ENCODE measurements at regions not wholly inside any gene's neighbourhood (a gene's known extent, or its start where the extent isn't known, plus 50 kb on each side); places are given as distances from the start of the nearest gene placed in this dataset.

DNA sequence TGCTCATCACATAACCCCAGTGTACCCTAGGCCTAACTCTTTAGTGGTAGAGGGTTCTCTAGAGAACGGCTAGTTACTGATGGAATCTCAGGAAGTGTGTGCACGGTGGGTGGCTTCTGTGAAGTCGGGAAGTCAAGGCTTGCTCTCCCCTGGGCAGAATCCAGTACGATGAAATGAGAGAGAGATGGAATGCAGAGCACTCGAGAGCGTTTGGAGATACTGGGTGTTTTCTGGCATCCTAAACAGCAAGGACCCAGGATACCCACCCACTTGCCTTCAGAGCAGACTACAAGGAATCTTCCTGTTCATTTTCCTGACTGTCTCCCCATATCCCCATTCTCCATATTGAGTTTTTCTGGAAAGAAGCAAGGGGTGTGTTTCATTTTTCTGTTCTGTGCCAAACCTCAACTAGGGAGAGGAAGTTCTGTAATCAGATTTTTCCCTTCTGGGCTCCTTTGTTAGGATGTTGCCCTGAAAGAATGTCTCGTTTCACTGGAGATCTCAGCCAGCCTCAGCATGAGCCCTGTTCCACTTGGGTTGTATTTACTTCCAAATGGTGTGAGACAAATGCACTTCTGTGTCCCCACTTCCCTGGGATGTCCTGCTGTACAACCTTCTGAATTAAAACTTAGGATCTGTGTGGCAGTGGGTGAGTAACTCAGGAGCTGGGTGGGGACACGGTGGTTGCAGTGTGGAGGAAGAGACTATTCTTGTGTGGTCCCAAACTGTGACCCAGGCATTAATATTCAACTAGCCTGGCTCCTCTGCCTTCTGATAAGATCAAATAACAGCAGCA, 108.9 kb upstream of the SPRY4 start:
- no peaks in the 10 kb centered on the region for H3K9me3 ChIP-seq
- no peak for DNase-seq
- no peak for TF ChIP-seq POLR2A (IDR thresholded peaks at IDR 0.05)
- TF ChIP-seq, protein P1, sequence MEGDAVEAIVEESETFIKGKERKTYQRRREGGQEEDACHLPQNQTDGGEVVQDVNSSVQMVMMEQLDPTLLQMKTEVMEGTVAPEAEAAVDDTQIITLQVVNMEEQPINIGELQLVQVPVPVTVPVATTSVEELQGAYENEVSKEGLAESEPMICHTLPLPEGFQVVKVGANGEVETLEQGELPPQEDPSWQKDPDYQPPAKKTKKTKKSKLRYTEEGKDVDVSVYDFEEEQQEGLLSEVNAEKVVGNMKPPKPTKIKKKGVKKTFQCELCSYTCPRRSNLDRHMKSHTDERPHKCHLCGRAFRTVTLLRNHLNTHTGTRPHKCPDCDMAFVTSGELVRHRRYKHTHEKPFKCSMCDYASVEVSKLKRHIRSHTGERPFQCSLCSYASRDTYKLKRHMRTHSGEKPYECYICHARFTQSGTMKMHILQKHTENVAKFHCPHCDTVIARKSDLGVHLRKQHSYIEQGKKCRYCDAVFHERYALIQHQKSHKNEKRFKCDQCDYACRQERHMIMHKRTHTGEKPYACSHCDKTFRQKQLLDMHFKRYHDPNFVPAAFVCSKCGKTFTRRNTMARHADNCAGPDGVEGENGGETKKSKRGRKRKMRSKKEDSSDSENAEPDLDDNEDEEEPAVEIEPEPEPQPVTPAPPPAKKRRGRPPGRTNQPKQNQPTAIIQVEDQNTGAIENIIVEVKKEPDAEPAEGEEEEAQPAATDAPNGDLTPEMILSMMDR (IDR thresholded peaks at IDR 0.05), result no peak
- H3K27ac ChIP-seq, result no peak overlapping the region
- WGBS (ENCODE audit: insufficient coverage, low coverage, low lambda C conversion rate, missing lambda C conversion rate), result 42% methylated on average over 5 of the region's 8 CpGs
- intact Hi-C loops (cut with DNase I), result no loop called here
- ATAC-seq, result no peak
- no peak overlapping the region for H3K4me3 ChIP-seq
- no peaks in the 10 kb centered on the region for H3K27me3 ChIP-seq
- no peaks in the 10 kb centered on the region for H3K4me1 ChIP-seq
- H3K36me3 ChIP-seq, result no peaks in the 10 kb centered on the region

DNA sequence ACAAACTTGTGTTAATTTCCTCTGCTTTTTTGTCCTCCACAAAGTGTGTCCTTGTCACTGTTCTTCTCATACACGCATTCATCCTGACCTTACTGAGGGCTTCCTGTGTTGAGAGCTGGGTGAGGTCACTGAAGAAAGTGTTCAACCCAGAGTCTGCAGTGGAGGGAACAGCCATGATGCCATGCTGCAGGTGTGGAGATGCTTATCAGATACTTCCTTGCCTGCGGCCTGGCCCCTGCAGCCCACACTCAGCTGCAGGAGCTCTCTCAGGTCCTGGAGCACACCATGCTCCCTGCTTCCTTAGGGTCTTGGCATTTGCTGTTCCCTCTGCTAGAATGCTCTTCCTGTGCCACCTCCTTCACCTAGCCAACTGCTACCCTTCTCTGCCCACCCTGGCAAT, 108.1 kb upstream of the SPRY4 start:
- Histone ChIP-seq H3K27ac (no peak overlapping the region), H3K4me1 (no peaks in the 10 kb centered on the region), H3K36me3 (no peaks in the 10 kb centered on the region), H3K9me3 (no peaks in the 10 kb centered on the region), H3K27me3 (no peaks in the 10 kb centered on the region), H3K4me3 (no peak overlapping the region)
- no peak for DNase-seq
- ATAC-seq, result peak; percentile 30 to 59 (median 55)
- 21% methylated on average over 2 of the region's 2 CpGs for WGBS (ENCODE audit: insufficient coverage, low coverage, low lambda C conversion rate, missing lambda C conversion rate)
- TF ChIP-seq POLR2A (IDR thresholded peaks at IDR 0.05), result no peak
- TF ChIP-seq, protein P1 (IDR thresholded peaks at IDR 0.05), result no peak
- intact Hi-C loops (cut with DNase I), result no loop called here

DNA sequence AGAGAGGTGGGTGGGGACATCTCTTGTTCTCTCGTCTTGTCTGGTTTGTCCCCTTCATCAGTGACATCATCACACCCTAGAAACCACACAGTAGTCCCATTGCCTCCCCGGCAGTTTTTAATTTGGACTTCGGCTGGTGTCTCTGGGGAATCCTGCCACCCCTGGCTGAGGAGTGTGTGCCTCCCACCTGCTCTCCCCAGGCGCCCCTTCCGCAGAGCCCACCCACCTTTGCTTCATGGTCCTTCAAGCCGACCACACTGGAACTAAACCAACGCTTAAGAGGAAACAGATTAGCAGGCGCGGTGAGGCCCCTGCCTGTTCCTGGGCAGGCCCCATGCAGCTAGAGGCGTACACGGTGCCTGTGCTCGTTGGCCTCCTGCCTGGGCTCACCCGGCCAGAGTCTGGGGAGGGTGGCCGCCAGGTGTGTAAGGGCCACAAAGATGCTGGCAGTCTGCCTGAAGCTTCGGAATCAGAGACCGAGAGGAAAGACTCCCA, 107.6 kb upstream of the SPRY4 start:
- no peak overlapping the region for H3K4me3 ChIP-seq
- ATAC-seq (peak; percentile 31 to 44 (median 38)), DNase-seq (no peak)
- TF ChIP-seq POLR2A (IDR thresholded peaks at IDR 0.05), result no peak
- TF ChIP-seq, protein P1 (IDR thresholded peaks at IDR 0.05), result no peak
- no peak overlapping the region for H3K27ac ChIP-seq
- WGBS (ENCODE audit: insufficient coverage, low coverage, low lambda C conversion rate, missing lambda C conversion rate), result 47% methylated on average over 10 of the region's 16 CpGs
- intact Hi-C loops (cut with DNase I), result no loop called here
- no peaks in the 10 kb centered on the region for H3K36me3 ChIP-seq
- H3K9me3 ChIP-seq, result no peaks in the 10 kb centered on the region
- H3K4me1 ChIP-seq, result no peaks in the 10 kb centered on the region
- H3K27me3 ChIP-seq, result no peaks in the 10 kb centered on the region

DNA sequence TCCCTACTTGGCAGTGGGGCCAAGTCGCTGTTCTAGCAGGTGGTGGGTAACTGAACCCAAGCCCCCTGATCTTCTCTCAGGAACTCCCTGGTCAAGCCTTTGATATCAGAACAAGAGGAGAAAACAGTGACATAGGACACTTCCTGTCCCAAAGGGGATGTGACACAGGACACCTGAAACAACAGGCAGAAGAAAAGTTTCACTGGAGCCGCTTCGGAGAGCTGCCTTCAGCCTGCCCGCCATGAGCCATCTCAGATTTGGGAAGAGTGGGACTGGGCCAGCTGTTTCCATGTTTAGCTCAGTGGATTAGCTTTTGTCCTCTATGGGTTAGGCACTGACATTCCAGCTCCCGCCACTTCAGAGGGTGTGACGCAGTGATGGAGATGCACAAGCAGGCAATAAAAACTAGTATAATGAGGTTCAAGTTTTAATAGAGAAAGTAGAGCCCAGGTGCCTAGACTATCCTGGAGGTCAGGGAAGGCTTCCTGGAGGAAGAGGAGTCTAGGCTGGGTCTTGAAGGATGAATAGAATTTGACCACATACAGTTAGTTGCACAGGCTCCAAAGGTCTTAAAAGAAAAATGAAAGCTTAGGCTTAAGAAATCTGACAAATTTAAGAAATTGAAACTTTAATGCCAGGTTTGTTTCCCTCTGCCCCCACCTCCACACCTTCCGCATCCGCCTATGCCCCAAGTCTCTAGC, 104.1 kb upstream of the SPRY4 start:
- no peak for ATAC-seq
- WGBS (ENCODE audit: insufficient coverage, low coverage, low lambda C conversion rate, missing lambda C conversion rate), result 100% methylated on average over 3 of the region's 8 CpGs

More for the DNA sequence above, 104.1 kb upstream of the SPRY4 start:
- H3K36me3 ChIP-seq, result no peaks in the 10 kb centered on the region
- no peak for DNase-seq
- intact Hi-C loops (cut with DNase I), result no loop called here
- no peaks in the 10 kb centered on the region for H3K4me1 ChIP-seq
- no peaks in the 10 kb centered on the region for H3K27me3 ChIP-seq
- no peak overlapping the region for H3K27ac ChIP-seq
- no peak overlapping the region for H3K4me3 ChIP-seq
- H3K9me3 ChIP-seq, result no peaks in the 10 kb centered on the region
- TF ChIP-seq, protein P1 (IDR thresholded peaks at IDR 0.05), result no peak
- TF ChIP-seq POLR2A (IDR thresholded peaks at IDR 0.05), result no peak

All from right lobe of liver (tissue), 6 donors.